IMR-90 (cell line): ENCODE measurements at regions not wholly inside any gene's neighbourhood (a gene's known extent, or its start where the extent isn't known, plus 50 kb on each side); places are given as distances from the start of the nearest gene placed in this dataset.

ENCODE experiments used
- ATAC-seq: fragments of 200-7000 bp; cut with Tn5 transposase; 2 replicates; pipeline ENCODE4 v1.9.1; 2020; ENCODE audit warnings: low read depth, mild to moderate bottlenecking, moderate library complexity
- BruUV-seq: library from RNA; stranded (reverse); fragments of 400-500 nt; replicated peaks from 2 replicates; lab custom pipeline; 2021; lab: Mats Ljungman, UMichigan
- CTCF ChIA-PET: fragments of 300-600 bp; formaldehyde crosslinking; extraction: SDS; loops from one replicate; lab custom pipeline; 2021; ENCODE audit warnings: antibody characterized with exemption; lab: Yijun Ruan, JAX
- POLR2A ChIA-PET: fragments of 300-600 bp; sonication (Branson Sonifier 250); formaldehyde crosslinking; loops from one replicate; lab custom pipeline; 2022; ENCODE audit warnings: antibody characterized with exemption; ENCODE audit not compliant: unreplicated experiment; lab: Charles Lee
- DNase-seq: peaks from one replicate; pipeline ENCODE4 v3.0.0; 2013
- H2AFZ ChIP-seq: replicated peaks from 2 replicates; pipeline ENCODE3; 2013; ENCODE audit warnings: low read length, mild to moderate bottlenecking; ENCODE audit not compliant: poor library complexity
- H2AK5ac ChIP-seq: 2 replicates; pipeline ENCODE4 v1.6.1; 2013; ENCODE audit warnings: low read depth, low read length, inconsistent platforms
- H2AK9ac ChIP-seq: replicated peaks from 2 replicates; pipeline ENCODE3; 2013; ENCODE audit warnings: mild to moderate bottlenecking, low read depth, low read length, moderate library complexity; ENCODE audit not compliant: poor library complexity
- H2BK120ac ChIP-seq: 2 replicates; pipeline ENCODE4 v1.6.1; 2013; ENCODE audit warnings: low read depth, low read length, inconsistent platforms
- H2BK15ac ChIP-seq: 3 replicates; pipeline ENCODE4 v1.6.1; 2013; ENCODE audit warnings: low read depth, low read length, inconsistent platforms
- H2BK20ac ChIP-seq: 2 replicates; pipeline ENCODE4 v1.6.1; 2013; ENCODE audit warnings: low read depth, mild to moderate bottlenecking, inconsistent platforms, low read length, moderate library complexity
- H2BK5ac ChIP-seq: 2 replicates; pipeline ENCODE4 v1.6.1; 2013; ENCODE audit warnings: mild to moderate bottlenecking, low read depth, low read length, inconsistent platforms; ENCODE audit not compliant: poor library complexity, severe bottlenecking
- H3K14ac ChIP-seq: replicated peaks from 2 replicates; pipeline ENCODE4 v1.6.1; 2013; ENCODE audit warnings: low read depth, low read length, inconsistent platforms
- H3K18ac ChIP-seq: 2 replicates; pipeline ENCODE4 v1.6.1; 2013; ENCODE audit warnings: low read depth, low read length, control low read depth
- H3K23ac ChIP-seq: 2 replicates; pipeline ENCODE4 v1.6.1; 2013; ENCODE audit warnings: low read depth, low read length, inconsistent platforms
- H3K27ac ChIP-seq: 2 replicates; pipeline ENCODE4 v1.5.1; 2013; ENCODE audit warnings: mild to moderate bottlenecking, control low read depth, low read length; ENCODE audit not compliant: insufficient read depth
- H3K27me3 ChIP-seq: 2 replicates; pipeline ENCODE4 v1.6.1; 2013; ENCODE audit warnings: low read length; ENCODE audit not compliant: control insufficient read depth, insufficient read depth
- H3K36me3 ChIP-seq: 2 replicates; pipeline ENCODE4 v1.6.1; 2013; ENCODE audit warnings: low read length, mixed read lengths; ENCODE audit not compliant: control insufficient read depth, insufficient read depth
- H3K4ac ChIP-seq: 2 replicates; pipeline ENCODE4 v1.6.1; 2013; ENCODE audit warnings: low read depth, low read length, inconsistent platforms
- H3K4me1 ChIP-seq: 2 replicates; pipeline ENCODE4 v1.6.1; 2013; ENCODE audit warnings: low read length, mixed read lengths; ENCODE audit not compliant: control insufficient read depth, insufficient read depth
- H3K4me2 ChIP-seq: 2 replicates; pipeline ENCODE4 v1.6.1; 2013; ENCODE audit warnings: low read depth, mild to moderate bottlenecking, control low read depth, low read length, moderate library complexity
- H3K4me3 ChIP-seq: 2 replicates; pipeline ENCODE4 v1.5.1; 2013; ENCODE audit warnings: low read depth, mild to moderate bottlenecking, control low read depth, low read length, moderate library complexity; ENCODE audit not compliant: insufficient read depth
- H3K56ac ChIP-seq: 2 replicates; pipeline ENCODE4 v1.6.1; 2013; ENCODE audit warnings: low read length, inconsistent platforms; ENCODE audit not compliant: insufficient read depth; ENCODE audit errors: extremely low read depth
- H3K79me1 ChIP-seq, 2 experiments: 2 replicates each; pipeline ENCODE4 v1.6.1; 2013; ENCODE audit warnings: low read length in 2 of 2, inconsistent platforms in 1 of 2, low read depth in 1 of 2
- H3K9ac ChIP-seq: 2 replicates; pipeline ENCODE4 v1.6.1; 2013; ENCODE audit warnings: low read depth, low read length, control low read depth
- H3K9me1 ChIP-seq: 2 replicates; pipeline ENCODE4 v1.6.1; 2013; ENCODE audit warnings: low read length, inconsistent platforms; ENCODE audit not compliant: insufficient read depth
- H3K9me3 ChIP-seq: 2 replicates; pipeline ENCODE4 v1.6.1; 2013; ENCODE audit warnings: low read length; ENCODE audit not compliant: control insufficient read depth, insufficient read depth
- H4K20me1 ChIP-seq: 2 replicates; pipeline ENCODE4 v1.6.1; 2013; ENCODE audit warnings: low read length, inconsistent platforms; ENCODE audit not compliant: insufficient read depth
- H4K5ac ChIP-seq: 2 replicates; pipeline ENCODE4 v1.6.1; 2013; ENCODE audit warnings: mild to moderate bottlenecking, low read depth, low read length, control low read depth
- H4K8ac ChIP-seq, 2 experiments: 2 replicates each; pipeline ENCODE4 v1.6.1; 2013; ENCODE audit warnings: low read depth in 2 of 2, low read length in 2 of 2, control low read depth in 1 of 2, inconsistent platforms in 1 of 2
- H4K91ac ChIP-seq: 2 replicates; pipeline ENCODE4 v1.6.1; 2013; ENCODE audit warnings: low read depth, low read length, inconsistent platforms; ENCODE audit not compliant: insufficient read depth
- BHLHE40 ChIP-seq: fragments of 150-350 bp; IDR thresholded peaks from 2 replicates; pipeline ENCODE4 v1.6.1; 2016; ENCODE audit warnings: mild to moderate bottlenecking, low read depth, low read length
- CEBPB ChIP-seq: IDR thresholded peaks from 2 replicates; pipeline ENCODE4 v1.6.1; 2012; ENCODE audit warnings: low read depth, low read length, improper control_type of control experiment
- CHD1 ChIP-seq: IDR thresholded peaks from 2 replicates; pipeline ENCODE4 v1.6.1; 2012; ENCODE audit warnings: low read depth, low read length, improper control_type of control experiment
- CTCF ChIP-seq: conservative IDR thresholded peaks from 2 replicates; pipeline ENCODE4 v1.5.1; 2012; ENCODE audit warnings: mild to moderate bottlenecking, low read depth, low read length, improper control_type of control experiment
- ELK1 ChIP-seq: fragments of 150-350 bp; IDR thresholded peaks from 2 replicates; pipeline ENCODE4 v1.6.1; 2016; ENCODE audit warnings: low read depth, mild to moderate bottlenecking, low read length, moderate library complexity, borderline replicate concordance
- FOS ChIP-seq: fragments of 150-350 bp; IDR thresholded peaks from 2 replicates; pipeline ENCODE4 v1.6.1; 2016; ENCODE audit warnings: low read depth, low read length
- MAFK ChIP-seq: IDR thresholded peaks from 2 replicates; pipeline ENCODE4 v1.6.1; 2012; ENCODE audit warnings: low read depth, low read length, improper control_type of control experiment
- MAZ ChIP-seq: IDR thresholded peaks from 2 replicates; pipeline ENCODE4 v1.6.1; 2012; ENCODE audit warnings: low read depth, mild to moderate bottlenecking, low read length, improper control_type of control experiment, moderate library complexity, borderline replicate concordance
- MXI1 ChIP-seq: IDR thresholded peaks from 2 replicates; pipeline ENCODE4 v1.6.1; 2012; ENCODE audit warnings: low read depth, mild to moderate bottlenecking, low read length, moderate library complexity, borderline replicate concordance
- NFE2L2 ChIP-seq: fragments of 150-350 bp; IDR thresholded peaks from 2 replicates; pipeline ENCODE4 v1.6.1; 2016; ENCODE audit warnings: low read depth, mild to moderate bottlenecking, low read length
- POLR2A ChIP-seq: IDR thresholded peaks from 2 replicates; pipeline ENCODE4 v1.6.1; 2012; ENCODE audit warnings: mild to moderate bottlenecking, low read depth, low read length
- RAD21 ChIP-seq: IDR thresholded peaks from 2 replicates; pipeline ENCODE4 v1.6.1; 2012; ENCODE audit warnings: low read length, improper control_type of control experiment
- RCOR1 ChIP-seq: IDR thresholded peaks from 2 replicates; pipeline ENCODE4 v1.6.1; 2012; ENCODE audit warnings: mild to moderate bottlenecking, low read length, improper control_type of control experiment; ENCODE audit not compliant: insufficient replicate concordance
- RFX5 ChIP-seq: IDR thresholded peaks from 2 replicates; pipeline ENCODE4 v1.8.0; 2012; ENCODE audit warnings: low read depth, mild to moderate bottlenecking, low read length, moderate library complexity
- SMC3 ChIP-seq: fragments of 150-350 bp; IDR thresholded peaks from 2 replicates; pipeline ENCODE4 v1.6.1; 2016; ENCODE audit warnings: low read depth, mild to moderate bottlenecking, antibody characterized with exemption, low read length, moderate library complexity
- USF2 ChIP-seq: fragments of 150-350 bp; IDR thresholded peaks from 2 replicates; pipeline ENCODE4 v1.6.1; 2017; ENCODE audit warnings: mild to moderate bottlenecking, antibody characterized with exemption, low read length, low read depth
- dilution Hi-C: fragments of 300-500 bp; cut with HindIII; formaldehyde crosslinking; loops from one replicate; pipeline ENCODE4 v1.14.3; 2018; ENCODE audit warnings: low sequenced_read_pairs; ENCODE audit not compliant: unreplicated experiment
- in situ Hi-C: fragments of 300-500 bp; cut with MboI; formaldehyde crosslinking; loops from 3 replicates; pipeline ENCODE4 v1.14.3; 2019; ENCODE audit warnings: low sequenced_read_pairs, inconsistent platforms, mixed read lengths
- intact Hi-C: fragments of 100-400 bp; cut with micrococcal nuclease; formaldehyde crosslinking; loops from 2 replicates; pipeline ENCODE4 v1.10.0; 2022

GRCh38 chr13:53839461-53839860 is 810.8 kb downstream of the OLFM4 start:
- H4K8ac ChIP-seq: no peak overlapping the region
- no peak overlapping the region for H3K23ac ChIP-seq
- no peak for ATAC-seq
- no peaks in the 10 kb centered on the region for H3K9me1 ChIP-seq
- dilution Hi-C loops (no loop called here), intact Hi-C loops (no loop called here), in situ Hi-C loops (no loop called here)
- H3K18ac ChIP-seq: no peak overlapping the region
- H2BK15ac ChIP-seq: no peak overlapping the region
- no peak overlapping the region for H2BK20ac ChIP-seq
- no peak overlapping the region for H3K4me3 ChIP-seq
- ChIA-PET CTCF (no interaction called here), POLR2A (no interaction called here)
- no peaks in the 10 kb centered on the region for H3K36me3 ChIP-seq
- no peaks in the 10 kb centered on the region for H3K4me1 ChIP-seq
- no peak overlapping the region for H2BK120ac ChIP-seq
- H3K9me3 ChIP-seq: peaks cover 2% of the 10 kb centered on the region; the same call in 1 of the 2 replicates
- no TSS peak for BruUV-seq
- no peak overlapping the region for H2AFZ ChIP-seq
- DNase-seq: no peak
- H3K27me3 ChIP-seq: no peaks in the 10 kb centered on the region
- TF ChIP-seq POLR2A (no peak), MAFK (no peak), CHD1 (no peak), RFX5 (no peak), CEBPB (no peak), BHLHE40 (no peak), CTCF (no peak), ELK1 (no peak), USF2 (no peak), RCOR1 (no peak), NFE2L2 (no peak), MXI1 (no peak), RAD21 (no peak), FOS (no peak), SMC3 (no peak), MAZ (no peak)
- no peak overlapping the region for H3K27ac ChIP-seq
- no peak overlapping the region for H3K9ac ChIP-seq
- H2AK5ac ChIP-seq: no peak overlapping the region
- no peak overlapping the region for H3K4ac ChIP-seq
- H2BK5ac ChIP-seq: no peak overlapping the region
- no peak overlapping the region for H3K4me2 ChIP-seq
- no peak overlapping the region for H3K14ac ChIP-seq
- H3K79me1 ChIP-seq: no peaks in the 10 kb centered on the region
- no peak overlapping the region for H4K5ac ChIP-seq
- H4K91ac ChIP-seq: no peak overlapping the region
- H4K20me1 ChIP-seq: no peaks in the 10 kb centered on the region
- no peak overlapping the region for H3K56ac ChIP-seq
- H2AK9ac ChIP-seq: no peak overlapping the region
